Endothelial cell of umbilical vein (primary cell): ENCODE measurements at regions not wholly inside any gene's neighbourhood (a gene's known extent, or its start where the extent isn't known, plus 50 kb on each side); places are given as distances from the start of the nearest gene placed in this dataset.

Experiments used
- BruUV-seq: library from RNA; stranded (reverse); fragments of 400-500 nt; replicated peaks from 2 replicates; lab custom pipeline; 2021; lab: Mats Ljungman, UMichigan
- CTCF ChIA-PET: fragments of 300-600, 350-600 bp; sonication (Branson Sonifier 250); formaldehyde crosslinking; loops from one replicate; lab custom pipeline; 2021; ENCODE audit warnings: antibody characterized with exemption, inconsistent platforms; lab: Charles Lee
- POLR2A ChIA-PET: fragments of 300-600, 350-600 bp; sonication (Branson Sonifier 250); formaldehyde crosslinking; loops from one replicate; lab custom pipeline; 2021; ENCODE audit warnings: antibody characterized with exemption, inconsistent platforms; lab: Charles Lee
- DNase-seq: peaks from one replicate; pipeline ENCODE4 v3.0.0-alpha.2; 2011; ENCODE audit warnings: low read depth, low spot score
- FAIRE-seq: peaks from 2 replicates; lab custom pipeline; 2011; peaks lifted over from hg19 to GRCh38; lab: Jason Lieb, UNC
- H2AFZ ChIP-seq: 2 replicates; pipeline ENCODE4 v1.6.0; 2012; ENCODE audit warnings: low read depth, low read length, control low read depth, inconsistent platforms
- H3K27ac ChIP-seq: 2 replicates; pipeline ENCODE4 v1.5.1; 2011; ENCODE audit warnings: low read depth, mild to moderate bottlenecking, control low read depth, low read length, moderate library complexity; ENCODE audit not compliant: insufficient read depth
- H3K27me3 ChIP-seq, 2 experiments: 2 replicates each; pipeline versions ENCODE4 v1.6.0 to v1.6.1; 2011; ENCODE audit warnings: low read length in 2 of 2, mixed read lengths in 1 of 2; ENCODE audit not compliant: control insufficient read depth in 2 of 2, insufficient read depth in 2 of 2
- H3K36me3 ChIP-seq, 2 experiments: 2 replicates in 1 of 2; 3 replicates in 1 of 2; pipeline ENCODE4 v1.5.1; 2011; ENCODE audit warnings: low read length in 2 of 2, mild to moderate bottlenecking in 1 of 2, moderate library complexity in 1 of 2; ENCODE audit not compliant: control insufficient read depth in 2 of 2, insufficient read depth in 2 of 2; ENCODE audit errors: extremely low read depth in 1 of 2
- H3K4me1 ChIP-seq: 3 replicates; pipeline ENCODE4 v1.5.1; 2011; ENCODE audit warnings: mild to moderate bottlenecking, low read length; ENCODE audit not compliant: control insufficient read depth, insufficient read depth; ENCODE audit errors: extremely low read depth
- H3K4me2 ChIP-seq: 2 replicates; pipeline ENCODE4 v1.6.1; 2011; ENCODE audit warnings: low read length, control low read depth, mixed read lengths; ENCODE audit not compliant: insufficient read depth
- H3K4me3 ChIP-seq, 3 experiments: fragments of 200-600 bp in 1 of 3; sonication (generic), shearing (Covaris generic) in 1 of 3; replicated peaks in 1 of 3; 2 replicates each; pipeline ENCODE4 v1.5.1; 2011 to 2016; ENCODE audit warnings: control low read depth in 3 of 3, low read length in 3 of 3, mild to moderate bottlenecking in 2 of 3, inconsistent platforms in 1 of 3, low read depth in 1 of 3, moderate library complexity in 1 of 3; ENCODE audit not compliant: insufficient read depth in 1 of 3
- H3K79me2 ChIP-seq: 2 replicates; pipeline ENCODE4 v1.6.0; 2012; ENCODE audit warnings: low read length, inconsistent platforms; ENCODE audit not compliant: control insufficient read depth, insufficient read depth
- H3K9ac ChIP-seq: replicated peaks from 2 replicates; pipeline ENCODE3; 2011; ENCODE audit warnings: low read length, control low read depth; ENCODE audit not compliant: insufficient read depth; ENCODE audit errors: extremely low read depth
- H3K9me1 ChIP-seq: replicated peaks from 3 replicates; pipeline ENCODE4 v1.6.0; 2011; ENCODE audit warnings: mild to moderate bottlenecking, low read length; ENCODE audit not compliant: control insufficient read depth, insufficient read depth; ENCODE audit errors: extremely low read depth
- H3K9me3 ChIP-seq: replicated peaks from 2 replicates; pipeline ENCODE4 v1.5.1; 2012; ENCODE audit warnings: low read length, inconsistent platforms; ENCODE audit not compliant: control insufficient read depth, insufficient read depth
- H4K20me1 ChIP-seq: replicated peaks from 2 replicates; pipeline ENCODE3; 2011; ENCODE audit warnings: mild to moderate bottlenecking, low read length; ENCODE audit not compliant: control insufficient read depth, insufficient read depth; ENCODE audit errors: extremely low read depth
- EZH2 ChIP-seq: IDR thresholded peaks from 2 replicates; pipeline ENCODE4 v1.6.1; 2012; ENCODE audit warnings: borderline replicate concordance, low read depth, mild to moderate bottlenecking, moderate library complexity, low read length, inconsistent platforms; ENCODE audit not compliant: severe bottlenecking
- GATA2 ChIP-seq: IDR thresholded peaks from 2 replicates; pipeline ENCODE4 v1.7.0; 2011; ENCODE audit warnings: low read depth, mild to moderate bottlenecking, moderate library complexity, mixed read lengths, low read length; ENCODE audit not compliant: insufficient read length, insufficient read depth
- MAX ChIP-seq: IDR thresholded peaks from 2 replicates; pipeline ENCODE4 v1.6.1; 2011; ENCODE audit not compliant: insufficient read depth, insufficient read length
- MYC ChIP-seq: IDR thresholded peaks from one replicate; pipeline ENCODE4 v1.6.1; 2011; ENCODE audit warnings: mild to moderate bottlenecking, low read depth, low read length
- POLR2A ChIP-seq: IDR thresholded peaks from 2 replicates; pipeline ENCODE4 v1.6.1; 2012; ENCODE audit warnings: low read depth, mild to moderate bottlenecking, control low read depth, low read length
- dilution Hi-C: fragments of 300-500 bp; cut with MboI; formaldehyde crosslinking; loops from one replicate; pipeline ENCODE4 v1.15.0; 2019; ENCODE audit warnings: low sequenced_read_pairs; ENCODE audit not compliant: extremely low pct_ligation_motif_present
- intact Hi-C: fragments of 100-400 bp; cut with micrococcal nuclease; formaldehyde crosslinking; loops from one replicate; pipeline ENCODE4 v1.10.0; 2022

- dilution Hi-C loops: no loop called here
- intact Hi-C loops: no loop called here
- no peak overlapping the region for H3K4me3 ChIP-seq
- ChIA-PET POLR2A (no interaction called here), CTCF (no interaction called here)
- peaks cover 4% of the 10 kb centered on the region for H3K9me3 ChIP-seq
- no peaks in the 10 kb centered on the region for H3K36me3 ChIP-seq
- H4K20me1 ChIP-seq: no peaks in the 10 kb centered on the region
- H3K27ac ChIP-seq: no peak overlapping the region
- no TSS peak for BruUV-seq
- H3K4me2 ChIP-seq: no peak overlapping the region
- no peak for TF ChIP-seq GATA2
- TF ChIP-seq MYC: no peak
- TF ChIP-seq MAX: no peak
- no peak for TF ChIP-seq POLR2A
- H3K9ac ChIP-seq: no peak overlapping the region
- H3K4me1 ChIP-seq: no peaks in the 10 kb centered on the region
- H3K27me3 ChIP-seq: no peaks in the 10 kb centered on the region
- H3K79me2 ChIP-seq: no peaks in the 10 kb centered on the region
- H3K9me1 ChIP-seq: no peaks in the 10 kb centered on the region
- DNase-seq (no peak), FAIRE-seq (no peak)
- no peak overlapping the region for H2AFZ ChIP-seq
Measured at GRCh38 chr15:94015324-94015723, 216.0 kb upstream of the MCTP2 start.

- BruUV-seq: no TSS peak
- DNase-seq: no peak
- peaks cover under 1% of the 10 kb centered on the region for H3K9me3 ChIP-seq
- no peaks in the 10 kb centered on the region for H4K20me1 ChIP-seq
- no peaks in the 10 kb centered on the region for H3K4me1 ChIP-seq
- TF ChIP-seq EZH2 (no peak), MAX (no peak)
- no peaks in the 10 kb centered on the region for H3K36me3 ChIP-seq
- H3K27ac ChIP-seq: no peak overlapping the region
- intact Hi-C loops: no loop called here
- H3K79me2 ChIP-seq: no peaks in the 10 kb centered on the region
- no peak for FAIRE-seq
- H3K27me3 ChIP-seq: no peaks in the 10 kb centered on the region
- no peak overlapping the region for H2AFZ ChIP-seq
- H3K4me3 ChIP-seq: no peak overlapping the region
- no peak overlapping the region for H3K9ac ChIP-seq
- dilution Hi-C loops: no loop called here
- H3K4me2 ChIP-seq: no peak overlapping the region
- ChIA-PET POLR2A (no interaction called here), CTCF (interaction anchor here (1.6 kb wide), 1 partner anchor 11 kb away, joined by 5 read pairs; no protein-coding TSS in a partner anchor)
- H3K9me1 ChIP-seq: no peaks in the 10 kb centered on the region
Measured at GRCh38 chr15:94008104-94009074, 223.0 kb upstream of the MCTP2 start.
